ENCODE measurements at regions not wholly inside any gene's neighbourhood (a gene's known extent, or its start where the extent isn't known, plus 50 kb on each side); places are given as distances from the start of the nearest gene placed in this dataset.
A peak's percentile ranks its signal among the peaks of the same experiment; 100 is the strongest.

GRCh38 chr11:104776501-104777170, 121.6 kb downstream of the CASP12 start:
- Histone ChIP-seq H3K9me1 (ENCODE audit: control insufficient read depth, extremely low read depth, insufficient read depth, low read length) (no peaks in the 10 kb centered on the region), H3K36me3 (ENCODE audit: control insufficient read depth in 2 of 2, extremely low read depth in 1 of 2, insufficient read depth in 2 of 2, low read length in 2 of 2) (no peaks in the 10 kb centered on the region), H3K4me1 (ENCODE audit: control insufficient read depth, extremely low read depth, insufficient read depth, low read length) (peaks cover 32% of the 10 kb centered on the region), H3K9me3 (ENCODE audit: control insufficient read depth, low read depth, low read length) (no peaks in the 10 kb centered on the region), H3K27me3 (ENCODE audit: control insufficient read depth, extremely low read depth, insufficient read depth, low read length) (no peaks in the 10 kb centered on the region), H3K4me2 (ENCODE audit: control insufficient read depth, extremely low read depth, insufficient read depth, low read depth, low read length) (peak overlapping the region; percentile 72), H4K20me1 (ENCODE audit: control insufficient read depth, extremely low read depth, insufficient read depth, low read length) (no peaks in the 10 kb centered on the region), H3K4me3 (ENCODE audit: control insufficient read depth in 2 of 3, extremely low read depth in 1 of 3, insufficient read depth in 2 of 3, low read depth in 1 of 3, low read length in 3 of 3) (no peak overlapping the region), H3K79me2 (ENCODE audit: control insufficient read depth, insufficient read depth, low read length) (no peaks in the 10 kb centered on the region), H2AFZ (ENCODE audit: control insufficient read depth, low read length) (peak overlapping the region; percentile 69), H3K9ac (ENCODE audit: control insufficient read depth, extremely low read depth, insufficient read depth, low read length) (peak overlapping the region; percentile 31), H3K27ac (ENCODE audit: control insufficient read depth, insufficient read depth, low read length) (peak overlapping the region; percentile 75)
- DNase-seq (ENCODE audit: low read depth, low spot score) = peak; percentile 26
- dilution Hi-C loops (cut with MboI; ENCODE audit: extremely low pct_ligation_motif_present, low sequenced_read_pairs) = no loop called here
- FAIRE-seq = peak; percentile 60
- TF ChIP-seq CTCF (optimal IDR thresholded peaks at IDR 0.05 in 1 of 3, IDR thresholded peaks at IDR 0.05 in 1 of 3, conservative IDR thresholded peaks at IDR 0.05 in 1 of 3; ENCODE audit: extremely low read depth in 1 of 3, insufficient read depth in 2 of 3, low read length in 3 of 3) (no peak), EZH2 (IDR thresholded peaks at IDR 0.05; ENCODE audit: low read length) (no peak)

- H3K79me2 ChIP-seq (ENCODE audit: control insufficient read depth, insufficient read depth, low read length) = no peaks in the 10 kb centered on the region
- no peaks in the 10 kb centered on the region for H3K9me3 ChIP-seq (ENCODE audit: control insufficient read depth, low read depth, low read length)
- H3K27ac ChIP-seq (ENCODE audit: control insufficient read depth, insufficient read depth, low read length) = no peak overlapping the region
- H3K27me3 ChIP-seq (ENCODE audit: control insufficient read depth, extremely low read depth, insufficient read depth, low read length) = no peaks in the 10 kb centered on the region
- no peaks in the 10 kb centered on the region for H3K9me1 ChIP-seq (ENCODE audit: control insufficient read depth, extremely low read depth, insufficient read depth, low read length)
- H3K4me2 ChIP-seq (ENCODE audit: control insufficient read depth, extremely low read depth, insufficient read depth, low read depth, low read length) = no peak overlapping the region
- no peak overlapping the region for H3K4me3 ChIP-seq (ENCODE audit: control insufficient read depth in 2 of 3, extremely low read depth in 1 of 3, insufficient read depth in 2 of 3, low read depth in 1 of 3, low read length in 3 of 3)
- H3K36me3 ChIP-seq (ENCODE audit: control insufficient read depth in 2 of 2, extremely low read depth in 1 of 2, insufficient read depth in 2 of 2, low read length in 2 of 2) = no peaks in the 10 kb centered on the region
- DNase-seq (ENCODE audit: low read depth, low spot score) (no peak), FAIRE-seq (no peak)
- TF ChIP-seq CTCF (optimal IDR thresholded peaks at IDR 0.05 in 1 of 3, IDR thresholded peaks at IDR 0.05 in 1 of 3, conservative IDR thresholded peaks at IDR 0.05 in 1 of 3; ENCODE audit: extremely low read depth in 1 of 3, insufficient read depth in 2 of 3, low read length in 3 of 3) (no peak), EZH2 (IDR thresholded peaks at IDR 0.05; ENCODE audit: low read length) (no peak)
- peaks cover 38% of the 10 kb centered on the region for H3K4me1 ChIP-seq (ENCODE audit: control insufficient read depth, extremely low read depth, insufficient read depth, low read length)
- H2AFZ ChIP-seq (ENCODE audit: control insufficient read depth, low read length) = no peak overlapping the region
- dilution Hi-C loops (cut with MboI; ENCODE audit: extremely low pct_ligation_motif_present, low sequenced_read_pairs) = no loop called here
- H3K9ac ChIP-seq (ENCODE audit: control insufficient read depth, extremely low read depth, insufficient read depth, low read length) = no peak overlapping the region
- no peaks in the 10 kb centered on the region for H4K20me1 ChIP-seq (ENCODE audit: control insufficient read depth, extremely low read depth, insufficient read depth, low read length)
These were observed 123.7 kb downstream of the CASP12 start for GRCh38 chr11:104774578-104774977.
